T-helper 9 cell (primary cell): ENCODE measurements at regions not wholly inside any gene's neighbourhood (a gene's known extent, or its start where the extent isn't known, plus 50 kb on each side); places are given as distances from the start of the nearest gene placed in this dataset.

Experiments
- DNase-seq: peaks from one replicate; pipeline ENCODE4 v3.0.0-alpha.2; 2020

- DNase-seq, result no peak
Measured at GRCh38 chr13:76795701-76796695, 90.2 kb downstream of the KCTD12 start.

- DNase-seq, result no peak
Measured at GRCh38 chr13:76792731-76793347, 93.4 kb downstream of the KCTD12 start.

GRCh38 chr13:76790980-76791819 lies 95.0 kb downstream of the KCTD12 start:
- no peak for DNase-seq

DNA sequence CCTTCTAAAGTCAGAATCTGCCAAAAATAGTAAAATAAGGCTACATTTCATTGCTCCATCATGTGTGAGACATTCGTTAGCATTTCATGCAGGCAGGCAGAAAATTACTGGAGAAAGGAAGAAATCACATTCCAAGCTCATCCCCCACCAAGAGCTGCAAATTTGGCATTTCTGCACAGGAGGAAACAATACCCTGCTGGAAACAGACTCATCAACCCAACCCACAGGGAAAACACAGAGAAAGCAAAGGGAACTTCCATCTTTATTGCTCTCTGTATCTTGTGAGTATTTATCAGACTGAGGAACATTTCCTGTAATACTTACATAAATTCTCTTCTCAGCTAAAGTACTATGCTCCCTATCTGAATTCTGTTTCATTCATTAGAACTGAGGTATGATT lies 95.7 kb downstream of the KCTD12 start:
- no peak for DNase-seq

DNA sequence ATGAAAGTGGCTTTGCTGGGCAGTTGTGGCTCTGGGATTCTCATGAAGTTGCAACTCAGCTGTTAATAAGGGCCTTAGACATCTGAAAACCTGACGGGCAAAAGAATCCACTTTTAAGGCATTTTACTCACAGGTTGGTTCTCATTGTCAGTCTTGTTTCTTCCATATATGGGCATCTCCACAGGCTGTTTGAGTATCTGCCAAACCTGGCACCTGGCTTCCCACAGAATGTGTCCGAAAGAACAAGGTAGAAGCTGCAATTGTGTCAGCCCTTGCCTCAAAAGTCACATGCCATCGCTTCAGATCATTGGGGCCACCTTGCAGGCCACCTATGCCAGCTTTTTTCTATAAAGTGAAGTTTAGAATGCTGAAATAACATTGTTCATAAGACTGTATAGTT lies 102.4 kb downstream of the KCTD12 start:
- DNase-seq, result no peak

DNA sequence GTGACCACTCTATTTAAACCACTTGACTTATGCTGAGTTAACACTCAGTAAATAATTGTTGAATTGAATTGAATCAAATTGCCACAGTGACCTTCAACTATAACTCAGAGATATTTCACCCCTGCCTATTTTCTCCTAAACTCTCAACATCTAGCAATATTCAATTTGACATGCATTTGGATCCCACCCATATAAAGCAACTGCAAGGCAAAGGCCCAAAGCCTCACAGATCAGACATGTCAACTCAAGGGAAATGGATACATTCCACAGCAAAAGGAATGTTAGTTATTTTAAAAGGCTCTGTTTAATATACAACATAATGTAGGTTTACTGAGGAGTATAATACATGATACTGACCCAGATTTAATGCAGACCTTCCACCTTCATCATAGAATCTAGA lies 107.4 kb downstream of the KCTD12 start:
- DNase-seq, result no peak

GRCh38 chr13:76777096-76777495 lies 109.1 kb downstream of the KCTD12 start:
- no peak for DNase-seq

DNA sequence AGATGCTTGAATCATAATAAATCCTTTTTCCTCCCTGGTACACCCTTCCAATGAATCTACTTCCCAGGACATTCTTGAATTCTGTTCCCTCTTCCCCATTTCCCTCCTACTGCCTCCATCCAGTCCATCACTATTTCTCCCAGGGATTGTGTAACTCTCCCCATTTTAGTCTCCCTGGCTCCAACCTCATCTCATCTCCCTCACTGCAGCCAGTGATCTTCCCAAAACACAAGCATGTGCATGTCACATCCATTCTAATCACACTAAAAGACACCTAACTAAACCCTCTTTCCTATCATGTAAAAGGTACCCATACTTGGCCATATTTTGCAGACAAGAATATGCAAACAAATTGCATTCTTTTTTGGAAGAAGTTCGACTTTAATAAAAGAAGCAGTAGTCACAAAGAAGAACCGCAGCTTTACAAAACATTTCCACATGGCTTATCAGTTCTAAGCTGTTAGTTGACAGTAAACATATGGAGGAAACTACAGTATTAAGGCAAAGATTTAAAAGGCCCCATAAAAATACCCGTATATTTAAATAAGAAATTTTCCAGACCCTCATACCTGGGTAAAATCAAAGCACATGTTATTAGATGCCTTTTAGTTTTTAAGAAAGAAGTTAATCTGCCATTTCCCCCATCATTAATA lies 111.0 kb downstream of the KCTD12 start:
- DNase-seq, result no peak

GRCh38 chr13:76773448-76774094 lies 112.6 kb downstream of the KCTD12 start:
- no peak for DNase-seq

GRCh38 chr13:76772241-76772640 lies 114.0 kb downstream of the KCTD12 start:
- DNase-seq, result no peak

GRCh38 chr13:76769271-76769791 lies 116.9 kb downstream of the KCTD12 start:
- no peak for DNase-seq

- DNase-seq, result no peak
Measured at GRCh38 chr13:76768384-76768783, 117.8 kb downstream of the KCTD12 start.

DNA sequence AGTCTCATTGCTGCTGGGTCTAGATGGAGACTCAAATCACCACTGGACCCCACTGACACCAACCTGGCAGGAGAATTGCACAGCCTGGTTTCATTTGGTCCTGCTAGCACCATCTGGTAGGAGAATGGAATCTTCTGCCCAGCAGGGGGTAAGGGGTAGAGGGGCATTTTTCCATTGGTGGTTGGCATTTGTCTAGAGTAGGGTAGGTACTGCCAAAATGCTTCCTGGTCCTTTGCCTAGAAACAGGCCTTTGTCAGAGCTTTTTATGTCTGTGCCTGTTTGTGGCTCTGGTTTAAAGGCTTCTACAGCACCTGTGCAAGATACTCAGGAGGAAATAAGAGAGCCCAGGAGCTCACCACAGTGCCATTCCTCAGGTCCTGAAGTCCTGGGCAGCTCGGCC lies 121.3 kb downstream of the KCTD12 start:
- no peak for DNase-seq

GRCh38 chr13:76764429-76764828 lies 121.8 kb downstream of the KCTD12 start:
- DNase-seq, result no peak

- no peak for DNase-seq
Measured at GRCh38 chr13:76762721-76763120, 123.5 kb downstream of the KCTD12 start.

DNA sequence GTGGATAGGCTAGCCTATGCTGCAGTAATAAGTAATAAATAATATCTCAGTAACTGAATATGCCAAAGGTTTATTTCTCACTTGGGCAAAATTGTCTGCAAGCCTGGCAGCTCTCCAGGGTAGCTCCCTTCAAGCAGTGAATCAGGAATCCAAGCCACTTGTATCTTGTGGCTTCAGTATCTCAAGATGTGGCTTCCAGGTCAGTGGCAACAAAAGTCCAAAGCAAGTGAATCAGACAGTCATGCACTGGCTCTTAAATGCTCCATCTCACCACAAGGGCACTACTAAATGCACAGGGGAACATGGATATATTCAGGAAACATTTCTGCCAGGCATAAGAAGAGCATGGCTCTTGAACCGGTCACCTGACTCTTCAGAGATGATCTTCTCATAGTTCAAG lies 126.3 kb downstream of the KCTD12 start:
- DNase-seq, result no peak

- DNase-seq, result no peak
Measured at GRCh38 chr13:76758738-76759137, 127.5 kb downstream of the KCTD12 start.

GRCh38 chr13:76758257-76758656 lies 127.9 kb downstream of the KCTD12 start:
- DNase-seq, result no peak

GRCh38 chr13:76756451-76756850 lies 129.8 kb downstream of the KCTD12 start:
- DNase-seq, result no peak

GRCh38 chr13:76754414-76754813 lies 131.8 kb downstream of the KCTD12 start:
- DNase-seq, result no peak

- DNase-seq, result no peak
Measured at GRCh38 chr13:76751278-76751677, 134.9 kb downstream of the KCTD12 start.

DNA sequence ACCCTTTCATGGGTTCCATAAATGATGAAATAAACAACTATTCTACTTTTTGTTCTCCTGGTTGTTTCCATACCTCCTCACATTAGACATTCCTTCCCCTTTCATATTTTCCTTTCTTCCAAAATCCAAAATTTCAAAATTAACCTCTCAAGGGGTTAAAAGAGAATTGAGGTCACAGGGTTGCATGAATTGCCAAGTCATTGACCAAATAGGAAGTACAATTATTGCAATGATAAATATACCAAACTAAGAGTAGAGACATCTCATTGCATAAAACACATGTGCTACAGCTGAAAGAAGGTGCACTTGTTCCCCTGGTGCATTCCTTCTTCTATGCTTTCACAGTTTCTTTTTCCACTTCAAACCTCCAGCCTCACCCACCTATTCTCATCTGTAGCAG lies 136.1 kb downstream of the KCTD12 start:
- DNase-seq, result no peak
